Activated naive CD4-positive, alpha-beta T cell treated with Interleukin-2 at 50 U/mL for 16 hours (primary cell): ENCODE measurements at regions not wholly inside any gene's neighbourhood (a gene's known extent, or its start where the extent isn't known, plus 50 kb on each side); places are given as distances from the start of the nearest gene placed in this dataset.

ENCODE experiments used
- DNase-seq: peaks from one replicate; pipeline ENCODE4 v3.0.0-alpha.2; 2020

DNA sequence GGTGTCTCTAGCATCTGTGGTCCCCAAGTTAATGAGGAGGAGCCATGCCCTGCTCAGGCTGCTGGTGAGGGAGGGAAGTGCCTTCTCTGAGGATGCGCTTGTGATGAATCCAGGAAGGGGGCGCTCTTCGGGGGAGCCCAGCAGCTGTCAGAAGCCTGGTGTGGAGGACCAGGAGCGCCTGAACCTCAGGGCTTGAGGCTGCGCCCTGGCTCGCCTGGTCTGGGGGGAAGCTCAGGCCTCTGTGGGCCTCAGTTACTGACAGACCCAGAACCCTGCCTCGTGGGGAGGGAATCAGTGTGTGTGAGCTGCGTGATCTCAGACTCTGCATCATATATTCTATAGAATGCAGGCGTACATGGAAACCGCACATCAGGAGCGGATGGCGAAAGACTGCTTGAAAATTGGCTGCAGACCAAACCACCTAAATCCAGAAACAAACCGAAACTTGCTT is 126.1 kb downstream of the SEC14L1 start:
- no peak for DNase-seq

- DNase-seq = no peak
Measured at GRCh38 chr17:77269696-77270681, 129.2 kb downstream of the SEC14L1 start.

GRCh38 chr17:77271411-77271810 is 130.6 kb downstream of the SEC14L1 start:
- no peak for DNase-seq

DNA sequence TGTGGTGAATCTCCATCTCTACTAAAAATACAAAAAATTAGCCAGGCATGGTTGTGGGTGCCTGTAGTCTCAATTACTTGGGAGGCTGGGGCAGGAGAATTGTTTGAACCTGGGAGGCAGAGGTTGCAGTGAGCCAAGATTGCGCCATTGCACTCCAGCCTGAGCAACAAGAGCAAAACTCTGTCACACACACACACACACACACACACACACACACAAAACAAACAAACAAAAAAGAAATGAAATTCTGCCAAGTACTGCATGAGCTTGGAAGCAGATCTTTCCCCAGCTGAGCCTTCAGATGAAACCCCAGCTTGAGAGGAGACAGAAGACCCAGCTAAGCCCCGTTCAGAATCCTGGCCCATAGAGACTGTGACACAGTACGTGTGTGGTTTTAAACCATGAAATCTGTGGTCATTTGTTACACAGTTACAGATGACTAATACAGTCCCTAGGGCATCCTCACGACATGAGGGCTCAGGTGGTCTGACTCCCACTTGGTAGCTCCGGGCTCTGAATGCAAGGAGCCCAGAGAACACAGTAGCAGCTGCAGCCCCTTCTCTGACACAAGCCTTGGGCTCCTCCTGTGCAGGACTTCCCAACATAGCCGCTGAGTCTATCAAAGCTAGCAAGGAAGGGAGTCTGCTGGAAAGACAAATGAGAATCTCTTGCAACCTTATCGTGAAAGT is 132.8 kb downstream of the SEC14L1 start:
- no peak for DNase-seq

- DNase-seq = no peak
Measured at GRCh38 chr17:77274096-77274845, 133.5 kb downstream of the SEC14L1 start.

DNA sequence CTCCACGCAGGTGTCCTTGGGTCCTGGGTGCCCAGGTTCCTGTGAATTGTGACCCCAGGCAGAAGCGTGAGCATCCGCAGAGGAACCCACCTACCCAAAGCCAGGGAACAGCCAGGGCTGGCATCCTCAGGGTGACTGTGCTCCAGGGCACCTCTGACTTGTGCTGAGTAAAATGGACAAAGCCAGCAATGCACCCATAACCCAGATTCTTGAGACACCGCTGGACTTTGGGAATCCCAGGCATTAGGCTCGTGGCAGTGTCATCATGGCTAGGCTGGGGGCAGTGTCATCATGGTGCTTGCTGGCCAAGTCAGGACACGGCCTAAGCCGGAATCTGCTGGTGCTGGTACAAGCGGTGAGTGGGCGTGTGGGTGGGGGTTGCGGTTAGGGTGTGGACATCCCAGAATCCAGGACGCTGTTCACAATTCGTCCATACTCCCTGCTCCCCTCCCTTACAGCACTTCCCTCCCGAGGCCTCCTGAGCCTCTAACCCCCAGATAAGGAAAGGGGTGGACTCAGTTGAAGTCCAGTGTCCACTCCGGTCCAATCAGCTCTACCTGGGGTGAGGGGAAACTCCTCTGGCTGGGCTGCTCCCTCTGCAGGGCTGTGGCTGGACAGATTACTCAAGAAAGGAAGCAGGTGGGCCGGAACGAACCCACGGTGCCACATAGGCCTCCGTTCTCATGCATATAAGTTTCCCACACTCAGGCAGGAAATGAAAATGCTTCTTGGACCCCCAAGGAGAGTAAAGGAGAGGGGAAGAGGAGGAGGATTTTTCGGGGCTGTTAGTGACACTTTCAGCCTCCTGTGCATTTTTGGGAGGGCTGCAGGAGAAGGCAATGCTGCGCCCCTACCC is 138.9 kb downstream of the SEC14L1 start:
- no peak for DNase-seq

DNA sequence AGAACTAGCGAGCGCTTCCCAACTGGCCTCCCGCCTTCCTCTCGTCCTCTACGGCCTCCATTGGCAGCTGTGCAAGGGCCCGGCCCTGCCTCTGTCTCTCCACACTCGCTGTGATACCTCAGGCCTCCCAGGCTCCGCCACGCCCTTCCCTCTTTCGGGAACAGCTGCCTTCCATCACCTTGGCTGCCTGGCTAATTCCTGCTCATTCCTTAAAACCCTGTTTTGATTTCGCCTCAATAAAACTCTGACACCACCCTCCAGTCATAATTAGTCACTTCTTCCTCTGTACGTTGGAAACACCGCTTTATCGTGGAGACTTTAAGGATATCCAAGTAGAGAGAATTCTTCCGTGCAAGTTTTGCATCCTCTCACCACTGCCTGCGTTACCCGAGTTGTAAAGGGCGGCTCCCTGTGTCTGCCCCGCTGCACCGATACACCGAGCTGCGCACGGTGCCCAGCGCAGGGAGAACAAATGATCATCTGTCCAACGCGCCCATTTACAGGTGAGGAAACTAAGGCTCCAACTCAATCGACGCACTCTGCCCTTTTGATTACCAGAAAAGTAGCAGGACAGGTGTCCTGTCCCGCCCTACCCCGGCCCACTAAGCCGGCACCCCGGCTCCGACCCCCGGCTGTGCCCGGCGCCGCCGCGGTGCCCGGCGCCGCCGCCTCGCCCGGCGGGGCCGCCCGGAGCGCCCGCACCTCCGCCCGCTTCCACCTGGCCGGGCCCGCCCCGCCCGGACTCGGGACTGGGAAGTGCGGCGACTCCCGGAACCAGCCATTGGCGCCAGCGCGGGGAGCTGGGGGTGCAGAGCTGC is 139.7 kb downstream of the SEC14L1 start:
- DNase-seq = no peak

DNA sequence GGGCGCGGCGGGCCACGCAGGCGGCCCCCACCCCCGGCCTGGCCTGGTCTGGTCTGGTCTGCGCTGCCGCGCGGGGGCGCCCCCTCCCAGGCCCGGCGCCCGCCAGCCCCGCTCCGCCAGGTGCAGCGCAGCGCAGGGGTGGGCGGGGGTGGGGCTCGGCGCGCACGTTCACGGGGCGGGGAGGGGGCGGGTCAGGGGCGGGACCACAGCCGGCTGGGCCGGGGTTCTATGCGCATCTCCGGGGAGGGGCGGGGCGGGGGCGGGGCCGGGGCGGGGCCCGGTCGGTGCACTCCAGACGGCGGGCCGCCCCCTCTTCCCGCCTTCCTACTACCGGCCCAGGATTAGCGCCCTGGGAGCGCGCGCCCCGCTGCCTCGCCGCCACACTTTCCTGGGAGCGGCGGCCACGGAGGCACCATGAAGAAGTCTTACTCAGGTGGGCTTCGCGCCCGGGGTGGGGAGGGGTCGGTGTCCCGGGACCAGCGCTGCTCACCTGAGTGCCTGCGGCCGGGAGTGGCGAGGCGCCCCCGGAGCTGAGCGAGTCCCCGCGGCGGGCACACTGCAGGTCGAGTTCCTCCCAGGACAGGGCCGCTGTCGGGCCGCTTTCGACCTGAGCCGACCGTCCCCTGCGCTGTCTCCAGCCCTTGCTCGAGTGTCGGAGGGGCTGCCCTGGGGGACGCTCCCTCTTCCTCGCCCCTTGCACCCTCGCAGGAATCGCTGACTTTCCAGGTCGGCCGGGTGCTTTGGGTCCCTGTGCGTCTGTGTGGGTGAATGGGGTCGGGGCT is 140.5 kb downstream of the SEC14L1 start:
- DNase-seq = peak; percentile 62

DNA sequence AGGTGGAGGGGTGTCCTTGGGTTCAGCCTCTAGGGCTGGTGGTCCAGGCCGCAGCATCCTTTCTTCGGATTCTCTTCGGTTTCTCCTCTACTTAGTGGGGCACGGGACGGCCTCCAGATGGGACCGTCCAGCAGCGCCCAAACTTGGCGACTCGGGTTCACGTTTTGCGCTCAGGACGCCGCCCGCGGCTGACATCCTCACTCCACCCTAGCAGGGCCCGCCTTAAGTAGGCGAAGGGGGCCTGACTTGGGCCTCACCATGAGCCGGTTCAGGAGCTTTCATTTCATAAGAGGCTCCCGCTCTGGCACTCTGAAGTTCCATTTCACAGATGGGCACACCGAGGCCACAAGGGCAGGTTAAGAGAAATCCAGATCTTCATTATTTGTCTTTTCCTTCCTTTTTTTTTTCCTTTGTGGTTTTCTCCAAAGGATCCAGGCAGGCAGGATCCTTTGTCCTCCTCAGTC is 141.2 kb downstream of the SEC14L1 start:
- DNase-seq = no peak

GRCh38 chr17:77282524-77283515 is 142.1 kb downstream of the SEC14L1 start:
- DNase-seq = peak; percentile 19

DNA sequence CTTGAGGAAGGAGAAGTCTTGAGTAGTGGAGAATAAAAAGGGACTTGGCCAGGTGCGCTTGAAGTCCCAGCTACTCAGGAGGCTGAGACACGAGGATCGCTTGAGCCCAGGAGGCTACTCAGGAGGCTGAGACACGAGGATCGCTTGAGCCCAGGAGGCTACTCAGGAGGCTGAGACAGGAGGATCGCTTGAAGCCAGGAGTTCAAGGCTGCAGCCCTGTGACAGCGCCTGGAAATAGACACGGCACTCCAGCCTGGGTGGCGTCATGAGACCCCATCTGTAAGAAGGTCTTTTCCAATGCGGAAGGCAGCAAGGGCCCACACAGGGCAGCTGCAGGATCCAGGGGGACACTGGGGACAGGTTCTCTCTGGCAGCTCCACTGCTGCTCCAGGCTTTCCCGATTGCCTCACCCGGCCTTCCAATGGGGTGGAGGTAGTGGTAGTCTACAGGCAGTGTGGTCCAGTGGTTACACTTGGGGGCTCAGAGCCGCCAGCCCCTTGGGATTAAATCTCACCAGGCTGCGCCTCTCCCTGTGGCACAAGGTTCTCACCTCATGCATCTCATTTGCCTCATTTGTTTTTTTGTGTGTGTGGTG is 143.4 kb downstream of the SEC14L1 start:
- DNase-seq = no peak

DNA sequence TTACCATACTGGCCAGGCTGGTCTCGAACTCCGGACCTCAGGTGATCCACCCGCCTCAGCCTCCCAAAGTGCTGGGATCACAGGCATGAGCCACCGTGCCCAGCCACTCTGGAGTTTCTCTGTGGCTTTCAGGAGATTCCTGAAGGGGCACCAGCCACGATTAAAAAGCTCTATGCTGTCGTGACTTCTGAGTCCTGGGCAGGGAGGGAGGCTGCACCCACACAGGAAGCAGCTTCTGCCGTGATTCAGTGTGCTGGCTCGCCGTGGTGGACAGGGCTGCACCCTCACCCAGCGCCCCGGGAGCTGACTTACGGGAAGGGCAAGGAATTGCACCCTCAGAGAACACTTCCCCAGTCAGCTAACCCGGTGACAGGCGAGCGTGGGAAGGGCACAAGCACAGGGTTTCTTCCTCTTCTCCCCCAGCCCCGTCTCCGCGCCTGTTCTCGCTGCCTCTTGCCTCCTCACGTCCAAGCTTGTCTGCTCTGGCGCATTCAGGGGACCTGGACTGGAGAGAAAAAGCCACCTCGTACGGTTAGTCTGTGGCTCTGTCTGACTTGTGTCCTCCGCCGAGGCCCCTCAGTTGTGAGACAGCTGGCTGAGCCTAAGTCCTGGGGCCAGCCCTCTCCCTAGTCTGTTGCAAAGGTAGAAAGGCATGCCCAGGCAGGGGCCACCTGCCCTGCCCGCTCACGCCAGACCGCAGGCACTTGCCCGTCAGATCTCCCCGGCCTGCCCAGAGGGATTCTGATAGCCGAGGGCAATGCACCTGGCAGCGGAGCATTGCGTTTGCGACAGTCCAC is 145.0 kb downstream of the SEC14L1 start:
- DNase-seq = no peak

DNA sequence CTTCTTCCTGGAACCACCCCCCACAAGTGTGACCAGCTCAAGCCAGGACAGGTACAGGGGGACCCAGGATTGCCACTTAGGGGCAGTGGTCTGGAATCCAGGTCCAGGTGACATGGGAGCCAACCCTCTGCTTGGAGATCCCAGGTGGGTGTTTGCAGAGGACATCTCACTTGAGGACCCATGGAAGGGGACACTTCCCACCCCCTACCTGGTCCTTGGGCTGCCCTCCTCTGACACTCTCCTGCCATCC is 145.5 kb downstream of the SEC14L1 start:
- no peak for DNase-seq

DNA sequence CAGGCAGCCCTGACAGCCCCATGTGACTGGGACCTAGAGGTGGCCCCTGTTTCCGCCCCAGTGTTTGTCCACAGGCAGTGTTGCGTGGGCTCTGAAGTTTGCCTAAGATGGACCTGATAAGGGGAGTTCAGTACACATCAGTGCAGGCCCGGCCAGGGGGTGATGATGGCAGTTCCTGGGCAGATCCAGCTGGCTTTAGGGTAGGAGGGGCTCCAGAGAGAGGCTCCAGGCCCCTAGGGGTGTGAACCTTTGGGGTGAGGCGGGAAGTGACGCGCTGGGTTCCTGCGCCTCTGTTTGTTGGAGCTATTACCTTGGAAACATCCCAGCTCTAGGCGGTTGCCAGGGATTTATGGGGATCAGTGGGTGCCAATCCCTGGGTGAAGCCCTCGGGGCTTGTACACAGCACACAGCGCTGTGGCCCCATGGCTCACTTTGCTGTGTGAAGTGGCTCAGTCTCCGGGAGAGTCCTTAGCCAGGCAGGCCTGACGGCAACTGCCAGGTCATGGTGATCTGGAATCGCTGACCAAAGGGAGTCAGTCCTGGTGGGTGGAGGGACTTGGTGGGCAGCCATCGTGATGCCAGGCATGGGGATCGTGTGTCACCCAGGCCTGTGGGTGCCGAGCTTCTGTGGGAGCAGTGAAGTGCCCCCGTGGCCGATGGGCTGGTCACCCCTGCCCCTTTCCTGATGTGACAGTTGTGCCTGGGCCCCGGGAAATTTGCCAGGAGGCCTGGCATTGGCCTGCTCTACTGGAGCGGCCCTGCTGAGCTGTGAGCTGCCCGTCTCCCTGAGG is 146.1 kb downstream of the SEC14L1 start:
- no peak for DNase-seq

DNA sequence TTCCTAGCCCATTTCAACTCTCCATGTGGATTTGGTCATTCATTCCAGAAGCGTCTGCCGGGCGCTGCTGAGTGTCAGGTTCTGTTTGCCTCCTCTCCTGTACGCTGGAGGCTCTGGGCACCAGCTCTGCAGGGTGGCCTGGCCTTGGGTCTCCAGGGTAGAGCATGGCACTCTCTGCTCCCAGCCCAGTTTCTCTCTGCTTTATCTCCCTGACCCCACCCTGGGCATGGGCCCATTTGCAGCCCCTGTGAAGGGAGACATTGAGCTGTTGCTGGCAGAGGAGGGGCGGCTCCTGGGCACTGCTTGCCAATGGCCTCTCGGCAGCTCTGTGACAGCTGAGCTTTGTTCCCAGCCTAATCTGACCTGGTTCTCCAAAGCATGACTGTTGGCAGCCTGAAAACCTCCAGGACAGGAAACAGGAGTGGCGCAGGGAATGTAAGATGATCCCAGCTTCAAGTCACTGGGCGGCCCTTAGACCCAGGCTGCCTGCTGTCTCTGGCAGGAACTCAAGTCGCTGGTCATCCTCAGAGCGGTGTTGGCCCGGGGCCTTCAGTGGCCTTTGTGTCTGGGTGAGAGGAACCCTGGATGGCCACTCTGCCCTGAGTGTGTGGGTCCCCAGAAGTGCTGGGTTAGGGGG is 146.8 kb downstream of the SEC14L1 start:
- no peak for DNase-seq

DNA sequence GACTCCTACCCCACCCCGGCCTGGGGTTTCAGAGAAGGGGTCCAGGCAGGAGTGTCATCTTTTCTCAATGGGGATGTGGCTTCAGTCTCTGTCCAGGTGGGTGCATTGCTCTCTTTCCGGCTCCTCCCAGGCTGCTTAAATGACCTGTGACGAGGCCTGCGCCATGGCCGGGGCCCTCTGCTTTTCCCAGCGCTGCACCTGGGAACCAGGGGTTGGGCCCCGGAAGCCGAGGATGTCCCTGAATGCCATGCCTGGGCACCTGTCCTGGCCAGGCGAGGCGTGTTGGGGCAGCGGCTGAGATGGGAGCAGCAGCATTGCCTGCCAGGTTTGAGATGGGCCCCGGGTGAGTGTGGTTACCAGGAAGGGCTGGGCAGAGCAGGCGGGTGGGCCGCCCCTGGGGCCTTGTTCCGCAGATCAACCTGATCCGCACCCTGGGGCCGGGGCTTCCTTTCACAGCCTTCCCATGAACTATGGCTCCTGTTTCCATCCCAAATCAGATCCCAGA is 147.4 kb downstream of the SEC14L1 start:
- no peak for DNase-seq
